Transverse colon (tissue), 4 donors: ENCODE measurements at regions not wholly inside any gene's neighbourhood (a gene's known extent, or its start where the extent isn't known, plus 50 kb on each side); places are given as distances from the start of the nearest gene placed in this dataset.

Source experiments
- CTCF ChIP-seq, 5 experiments: fragments of 200-600 bp in 3 of 5; fragments of 450-650 bp in 2 of 5; sonication (generic) in 3 of 5; IDR thresholded peaks; 1 replicate in 2 of 5; 2 replicates in 3 of 5; pipeline ENCODE4 v1.5.1; 2016 to 2017; ENCODE audit warnings: antibody characterized with exemption in 5 of 5, inconsistent platforms in 3 of 5, mild to moderate bottlenecking in 2 of 5, moderate library complexity in 1 of 5
- EP300 ChIP-seq: sonication (generic); formaldehyde crosslinking; IDR thresholded peaks from one replicate; pipeline ENCODE4 v1.6.1; 2017; ENCODE audit warnings: antibody characterized with exemption, low read depth
- POLR2A ChIP-seq: fragments of 450-650 bp; IDR thresholded peaks from one replicate; pipeline ENCODE4 v1.6.1; 2016; ENCODE audit warnings: antibody characterized with exemption, mild to moderate bottlenecking, moderate library complexity
- POLR2AphosphoS5 ChIP-seq, 3 donors: sonication (generic); formaldehyde crosslinking; IDR thresholded peaks; one replicate each; pipeline ENCODE4 v1.6.1; 2016; ENCODE audit warnings: antibody characterized with exemption in 3 of 3

GRCh38 chrX:19280636-19281035 lies 63.1 kb upstream of the PDHA1 start:
- TF ChIP-seq POLR2AphosphoS5 (IDR thresholded peaks at IDR 0.05) (no peak), CTCF (IDR thresholded peaks at IDR 0.05) (no peak), POLR2A (no peak), EP300 (no peak)
